ES-I3 (cell line): ENCODE measurements at regions not wholly inside any gene's neighbourhood (a gene's known extent, or its start where the extent isn't known, plus 50 kb on each side); places are given as distances from the start of the nearest gene placed in this dataset.

Experiments used
- H3K36me3 ChIP-seq: 2 replicates; pipeline ENCODE4 v1.6.1; 2013; ENCODE audit warnings: mild to moderate bottlenecking, low read length, control low read depth, moderate library complexity; ENCODE audit not compliant: insufficient read depth
- H3K4me1 ChIP-seq: 2 replicates; pipeline ENCODE4 v1.6.1; 2013; ENCODE audit warnings: mild to moderate bottlenecking, control low read depth, low read length; ENCODE audit not compliant: insufficient read depth
- H3K9ac ChIP-seq: 2 replicates; pipeline ENCODE4 v1.6.1; 2013; ENCODE audit warnings: low read depth, mild to moderate bottlenecking, low read length, moderate library complexity
- H3K9me3 ChIP-seq: 2 replicates; pipeline ENCODE4 v1.6.1; 2013; ENCODE audit warnings: mild to moderate bottlenecking, low read length, moderate library complexity; ENCODE audit not compliant: control insufficient read depth, insufficient read depth

DNA sequence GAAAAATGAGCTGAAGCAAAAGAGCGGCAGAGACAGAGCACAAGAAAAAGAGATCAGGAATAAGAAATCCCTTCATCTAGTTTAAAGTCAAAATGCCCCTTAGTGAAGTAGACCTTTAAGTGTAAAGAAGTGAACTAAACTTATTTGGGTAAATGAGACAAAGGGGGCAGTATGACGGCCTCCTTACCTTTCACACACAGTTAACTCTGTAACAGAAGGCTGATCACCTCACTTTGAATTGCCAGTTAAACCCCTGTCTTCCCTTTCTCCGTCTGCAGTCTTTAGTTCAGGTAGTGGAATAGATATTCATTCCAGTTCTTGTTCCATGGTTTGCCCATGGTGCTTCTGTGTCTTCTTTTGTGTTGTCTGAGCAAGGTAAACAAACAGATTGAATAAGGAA, 1029.8 kb downstream of the DIAPH3 start:
- H3K9ac ChIP-seq = no peak overlapping the region
- H3K9me3 ChIP-seq = no peaks in the 10 kb centered on the region
- no peaks in the 10 kb centered on the region for H3K4me1 ChIP-seq
- H3K36me3 ChIP-seq = no peaks in the 10 kb centered on the region

DNA sequence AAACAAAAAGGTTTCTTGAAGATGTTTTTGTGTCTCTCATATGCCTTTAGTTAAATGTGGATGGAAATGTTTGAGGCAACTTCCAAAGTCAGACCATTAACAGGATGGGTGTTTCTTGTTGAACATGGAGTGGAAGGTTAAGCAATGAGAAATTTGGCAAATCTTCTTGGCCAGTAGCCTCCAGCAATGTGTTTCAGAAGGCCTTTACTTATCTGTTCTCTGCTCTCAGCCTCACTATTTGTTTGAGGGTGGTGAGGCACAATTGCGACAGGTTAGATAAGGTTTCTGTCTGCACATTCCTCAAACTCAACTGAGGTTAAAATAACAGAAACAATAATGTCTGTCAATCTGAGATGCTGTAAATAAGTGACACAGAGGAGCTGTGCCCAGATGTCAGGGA, 1019.0 kb downstream of the DIAPH3 start:
- Histone ChIP-seq H3K36me3 (no peaks in the 10 kb centered on the region), H3K9ac (no peak overlapping the region), H3K9me3 (no peaks in the 10 kb centered on the region), H3K4me1 (no peaks in the 10 kb centered on the region)

- H3K9ac ChIP-seq = no peak overlapping the region
- H3K4me1 ChIP-seq = no peaks in the 10 kb centered on the region
- no peaks in the 10 kb centered on the region for H3K9me3 ChIP-seq
- H3K36me3 ChIP-seq = no peaks in the 10 kb centered on the region
Observed at GRCh38 chr13:59145381-59145780, 1018.3 kb downstream of the DIAPH3 start.

DNA sequence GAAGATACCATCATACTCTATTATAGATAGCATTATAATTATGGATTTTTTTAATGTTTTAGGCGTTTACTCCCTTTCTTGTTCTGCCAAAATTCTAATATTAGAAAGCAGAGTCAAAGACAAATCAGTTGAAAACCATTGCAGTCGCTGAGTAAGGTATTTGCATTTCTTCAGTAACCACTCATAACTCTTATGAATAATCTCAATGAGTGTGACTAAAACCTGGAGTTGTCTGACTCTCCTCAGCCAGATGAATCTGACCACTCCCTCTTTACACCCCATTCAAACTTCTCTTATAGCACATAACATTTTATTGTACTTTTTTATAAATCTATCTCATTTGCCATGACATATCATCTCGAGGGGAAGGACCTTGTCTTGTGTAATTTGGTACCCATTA, 1006.5 kb downstream of the DIAPH3 start:
- no peak overlapping the region for H3K9ac ChIP-seq
- H3K4me1 ChIP-seq = no peaks in the 10 kb centered on the region
- no peaks in the 10 kb centered on the region for H3K36me3 ChIP-seq
- no peaks in the 10 kb centered on the region for H3K9me3 ChIP-seq

GRCh38 chr13:59166174-59166573, 997.6 kb downstream of the DIAPH3 start:
- no peaks in the 10 kb centered on the region for H3K36me3 ChIP-seq
- H3K4me1 ChIP-seq = no peaks in the 10 kb centered on the region
- no peaks in the 10 kb centered on the region for H3K9me3 ChIP-seq
- no peak overlapping the region for H3K9ac ChIP-seq

DNA sequence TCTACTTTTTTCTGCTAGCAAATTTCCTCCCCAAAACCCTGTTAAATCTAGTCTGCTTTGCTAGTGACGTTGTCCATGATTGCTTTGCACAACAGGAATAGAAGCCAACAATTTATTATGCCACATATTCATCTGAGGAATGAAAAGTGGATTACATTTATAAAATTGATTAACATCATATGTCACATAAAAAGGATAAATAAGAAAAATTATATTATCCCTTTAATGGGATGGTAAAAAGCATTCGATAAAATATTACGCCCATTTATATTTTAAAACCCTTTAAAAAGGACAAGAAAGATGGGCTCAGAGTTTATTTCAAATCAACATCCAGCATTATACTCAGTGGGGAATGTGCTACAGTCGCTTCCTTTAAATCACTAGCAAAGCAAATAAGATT, 991.7 kb downstream of the DIAPH3 start:
- Histone ChIP-seq H3K4me1 (no peaks in the 10 kb centered on the region), H3K9ac (no peak overlapping the region), H3K9me3 (no peaks in the 10 kb centered on the region), H3K36me3 (no peaks in the 10 kb centered on the region)

GRCh38 chr13:59176775-59177174, 987.0 kb downstream of the DIAPH3 start:
- Histone ChIP-seq H3K4me1 (no peaks in the 10 kb centered on the region), H3K9me3 (no peaks in the 10 kb centered on the region), H3K36me3 (no peaks in the 10 kb centered on the region), H3K9ac (no peak overlapping the region)

- Histone ChIP-seq H3K9me3 (no peaks in the 10 kb centered on the region), H3K4me1 (no peaks in the 10 kb centered on the region), H3K9ac (no peak overlapping the region), H3K36me3 (no peaks in the 10 kb centered on the region)
Observed at GRCh38 chr13:59178344-59178743, 985.4 kb downstream of the DIAPH3 start.

- Histone ChIP-seq H3K9me3 (no peaks in the 10 kb centered on the region), H3K9ac (no peak overlapping the region), H3K36me3 (no peaks in the 10 kb centered on the region), H3K4me1 (no peaks in the 10 kb centered on the region)
Observed at GRCh38 chr13:59182241-59182640, 981.5 kb downstream of the DIAPH3 start.

DNA sequence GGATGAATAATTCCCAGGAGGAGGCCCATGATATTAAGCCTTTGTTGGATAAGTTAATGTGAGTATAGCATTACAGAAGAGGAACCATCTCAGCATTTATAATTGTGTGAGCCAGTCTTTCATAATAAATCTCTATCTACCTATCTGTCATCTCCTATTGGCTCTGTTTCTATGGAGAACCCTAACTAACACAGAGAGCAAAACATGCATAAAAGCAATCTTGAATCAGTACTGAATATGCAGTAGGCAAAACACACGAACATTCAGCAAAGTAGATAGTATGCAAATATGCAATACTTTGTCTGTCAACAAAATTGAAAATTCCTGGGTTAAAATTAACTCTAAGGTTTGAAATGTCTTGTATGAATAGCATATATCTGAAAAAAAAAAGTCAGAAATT, 966.3 kb downstream of the DIAPH3 start:
- no peaks in the 10 kb centered on the region for H3K36me3 ChIP-seq
- H3K9me3 ChIP-seq = no peaks in the 10 kb centered on the region
- H3K9ac ChIP-seq = no peak overlapping the region
- H3K4me1 ChIP-seq = no peaks in the 10 kb centered on the region

GRCh38 chr13:59201841-59202240, 961.9 kb downstream of the DIAPH3 start:
- no peaks in the 10 kb centered on the region for H3K36me3 ChIP-seq
- H3K9ac ChIP-seq = no peak overlapping the region
- H3K4me1 ChIP-seq = no peaks in the 10 kb centered on the region
- no peaks in the 10 kb centered on the region for H3K9me3 ChIP-seq

DNA sequence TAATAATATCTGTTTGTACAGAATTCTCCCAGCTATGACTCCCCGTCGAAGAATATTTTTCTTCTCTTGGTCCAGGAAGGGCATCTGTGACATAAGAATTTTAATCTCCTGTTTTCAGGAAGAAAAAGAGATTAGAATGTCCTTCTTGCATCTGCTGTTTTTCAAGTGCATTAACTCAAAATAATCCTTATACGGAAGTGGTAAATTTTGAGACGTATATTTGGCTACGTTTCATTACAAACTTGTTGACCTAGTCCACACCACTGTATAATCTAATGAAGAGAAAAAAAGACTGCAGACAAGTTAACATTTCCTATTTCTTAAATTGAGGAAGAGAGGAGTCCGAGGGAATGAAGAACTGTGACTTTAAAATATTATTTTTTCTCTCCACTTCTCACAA, 959.9 kb downstream of the DIAPH3 start:
- Histone ChIP-seq H3K4me1 (no peaks in the 10 kb centered on the region), H3K9ac (no peak overlapping the region), H3K36me3 (no peaks in the 10 kb centered on the region), H3K9me3 (no peaks in the 10 kb centered on the region)

- no peaks in the 10 kb centered on the region for H3K4me1 ChIP-seq
- no peaks in the 10 kb centered on the region for H3K36me3 ChIP-seq
- H3K9me3 ChIP-seq = no peaks in the 10 kb centered on the region
- no peak overlapping the region for H3K9ac ChIP-seq
Observed at GRCh38 chr13:59205501-59205900, 958.2 kb downstream of the DIAPH3 start.

DNA sequence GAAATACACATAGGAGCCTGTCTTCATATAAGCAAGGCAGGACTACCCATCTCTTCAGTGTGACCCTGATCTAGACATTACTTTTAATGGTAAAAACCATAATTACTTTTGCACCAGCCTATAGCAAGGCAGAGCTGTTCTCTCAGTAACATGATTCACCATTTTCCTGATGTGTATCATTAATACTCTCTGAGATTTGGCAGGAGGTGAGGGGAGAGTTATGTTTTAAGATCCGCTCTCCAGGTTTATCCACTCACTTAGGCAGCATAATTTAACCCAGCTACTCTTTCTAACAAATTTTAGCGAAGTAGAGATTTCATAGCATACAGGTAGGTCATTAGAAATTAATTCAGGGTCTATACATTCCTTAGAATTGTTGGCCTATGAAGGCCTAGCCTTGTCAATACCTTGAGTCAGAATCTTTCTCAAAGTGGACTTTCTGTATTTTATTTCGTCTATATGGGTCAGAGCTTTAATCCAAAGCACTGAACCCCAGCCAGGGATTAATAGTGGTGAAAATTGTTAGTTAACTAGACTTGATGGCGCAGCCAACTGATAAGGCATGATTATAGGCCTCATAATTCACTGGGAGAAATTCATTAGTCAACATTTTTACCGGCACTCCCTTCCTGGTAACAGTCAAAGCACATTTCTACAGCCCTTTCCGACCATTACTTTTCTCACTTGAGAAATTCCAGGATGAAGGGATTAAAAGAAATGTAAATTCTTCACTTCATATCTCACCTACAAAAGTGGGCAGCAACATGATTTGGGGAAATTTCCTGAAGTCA, 955.1 kb downstream of the DIAPH3 start:
- H3K9ac ChIP-seq = no peak overlapping the region
- no peaks in the 10 kb centered on the region for H3K9me3 ChIP-seq
- peaks cover 9% of the 10 kb centered on the region; the same call in 1 of the 2 replicates for H3K4me1 ChIP-seq
- H3K36me3 ChIP-seq = no peaks in the 10 kb centered on the region

DNA sequence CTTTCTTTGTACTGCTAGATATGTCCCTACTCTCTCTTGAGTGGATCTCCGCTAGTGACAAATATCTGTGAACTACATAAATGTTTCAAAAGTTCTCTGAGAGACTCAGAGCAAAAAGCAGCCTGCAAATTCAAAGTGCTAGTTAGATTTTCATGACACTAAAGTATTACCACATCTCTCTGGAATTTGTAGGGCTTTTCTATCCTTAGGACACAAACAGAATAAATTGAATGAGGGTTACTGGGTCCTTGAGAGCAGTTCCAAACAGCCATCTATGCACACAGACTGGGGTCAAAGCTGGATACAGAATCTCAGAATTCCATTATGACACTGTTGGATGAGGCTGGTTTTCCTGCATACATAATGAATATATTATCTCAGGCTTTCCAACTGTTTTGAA, 953.2 kb downstream of the DIAPH3 start:
- H3K36me3 ChIP-seq = no peaks in the 10 kb centered on the region
- H3K9ac ChIP-seq = no peak overlapping the region
- H3K4me1 ChIP-seq = peaks cover 9% of the 10 kb centered on the region; the same call in 1 of the 2 replicates
- H3K9me3 ChIP-seq = no peaks in the 10 kb centered on the region
